BLaER1 (cell line): ENCODE measurements at regions not wholly inside any gene's neighbourhood (a gene's known extent, or its start where the extent isn't known, plus 50 kb on each side); places are given as distances from the start of the nearest gene placed in this dataset.

Experiments used
- H3K27ac ChIP-seq: shearing (Covaris generic); formaldehyde crosslinking; 2 replicates; pipeline ENCODE4 v1.8.1; 2022
- H3K27me3 ChIP-seq: shearing (Covaris generic); formaldehyde crosslinking; 2 replicates; pipeline ENCODE4 v1.8.1; 2022
- H3K36me3 ChIP-seq: shearing (Covaris generic); formaldehyde crosslinking; 2 replicates; pipeline ENCODE4 v1.8.1; 2022
- H3K4me1 ChIP-seq: shearing (Covaris generic); formaldehyde crosslinking; 2 replicates; pipeline ENCODE4 v1.8.1; 2022
- H3K4me2 ChIP-seq: shearing (Covaris generic); formaldehyde crosslinking; 2 replicates; pipeline ENCODE4 v1.8.1; 2022
- H3K4me3 ChIP-seq: shearing (Covaris generic); formaldehyde crosslinking; 2 replicates; pipeline ENCODE4 v1.8.1; 2022
- H3K9ac ChIP-seq: shearing (Covaris generic); formaldehyde crosslinking; 2 replicates; pipeline ENCODE4 v1.8.1; 2022
- H3K9me3 ChIP-seq: shearing (Covaris generic); formaldehyde crosslinking; 2 replicates; pipeline ENCODE4 v1.8.1; 2022
- H4K20me1 ChIP-seq: shearing (Covaris generic); formaldehyde crosslinking; 2 replicates; pipeline ENCODE4 v1.8.1; 2022
- Cebpa-rat ChIP-seq: shearing (Covaris generic); IDR thresholded peaks from 2 replicates; pipeline ENCODE4 v1.8.1; 2022

- Histone ChIP-seq H4K20me1 (no peaks in the 10 kb centered on the region), H3K4me2 (no peak overlapping the region)
Observed at GRCh38 chr6:104019075-104019753, 840.5 kb downstream of the HACE1 start.

GRCh38 chr6:104017410-104018381 is 842.0 kb downstream of the HACE1 start:
- Histone ChIP-seq H3K36me3 (no peaks in the 10 kb centered on the region), H3K4me1 (no peaks in the 10 kb centered on the region), H4K20me1 (no peaks in the 10 kb centered on the region), H3K27me3 (no peaks in the 10 kb centered on the region), H3K4me3 (no peak overlapping the region), H3K4me2 (no peak overlapping the region), H3K9me3 (no peaks in the 10 kb centered on the region), H3K9ac (no peak overlapping the region), H3K27ac (no peak overlapping the region)
- no peak for TF ChIP-seq Cebpa-rat

More at GRCh38 chr6:104019075-104019753, 840.5 kb downstream of the HACE1 start:
- no peak overlapping the region for H3K27ac ChIP-seq
- H3K4me1 ChIP-seq: no peaks in the 10 kb centered on the region
- H3K9me3 ChIP-seq: no peaks in the 10 kb centered on the region
- TF ChIP-seq Cebpa-rat: no peak
- H3K9ac ChIP-seq: no peak overlapping the region
- H3K27me3 ChIP-seq: no peaks in the 10 kb centered on the region
- no peak overlapping the region for H3K4me3 ChIP-seq
- H3K36me3 ChIP-seq: no peaks in the 10 kb centered on the region

GRCh38 chr6:104014163-104014959 is 845.4 kb downstream of the HACE1 start:
- Histone ChIP-seq H3K9ac (no peak overlapping the region), H4K20me1 (no peaks in the 10 kb centered on the region), H3K4me3 (no peak overlapping the region), H3K4me2 (no peak overlapping the region), H3K36me3 (no peaks in the 10 kb centered on the region), H3K9me3 (no peaks in the 10 kb centered on the region), H3K4me1 (no peaks in the 10 kb centered on the region), H3K27me3 (no peaks in the 10 kb centered on the region), H3K27ac (no peak overlapping the region)
- TF ChIP-seq Cebpa-rat: no peak

- no peak overlapping the region for H3K9ac ChIP-seq
- no peak overlapping the region for H3K4me3 ChIP-seq
- H3K4me2 ChIP-seq: no peak overlapping the region
- no peak for TF ChIP-seq Cebpa-rat
- H4K20me1 ChIP-seq: no peaks in the 10 kb centered on the region
- H3K27ac ChIP-seq: no peak overlapping the region
- H3K36me3 ChIP-seq: no peaks in the 10 kb centered on the region
- H3K9me3 ChIP-seq: no peaks in the 10 kb centered on the region
- no peaks in the 10 kb centered on the region for H3K27me3 ChIP-seq
- H3K4me1 ChIP-seq: no peaks in the 10 kb centered on the region
Observed at GRCh38 chr6:104013312-104013971, 846.3 kb downstream of the HACE1 start.

- Histone ChIP-seq H3K4me3 (no peak overlapping the region), H3K4me2 (no peak overlapping the region), H3K9me3 (no peaks in the 10 kb centered on the region), H3K36me3 (no peaks in the 10 kb centered on the region), H4K20me1 (no peaks in the 10 kb centered on the region), H3K9ac (no peak overlapping the region), H3K27me3 (no peaks in the 10 kb centered on the region), H3K27ac (no peak overlapping the region), H3K4me1 (no peaks in the 10 kb centered on the region)
- TF ChIP-seq Cebpa-rat: no peak
Observed at GRCh38 chr6:104010897-104011296, 848.8 kb downstream of the HACE1 start.

GRCh38 chr6:104003803-104004516 is 855.8 kb downstream of the HACE1 start:
- Histone ChIP-seq H3K4me2 (no peak overlapping the region), H3K36me3 (no peaks in the 10 kb centered on the region), H3K27ac (no peak overlapping the region), H3K4me3 (no peak overlapping the region), H3K27me3 (no peaks in the 10 kb centered on the region), H3K9me3 (no peaks in the 10 kb centered on the region), H3K9ac (no peak overlapping the region), H4K20me1 (no peaks in the 10 kb centered on the region), H3K4me1 (no peaks in the 10 kb centered on the region)
- no peak for TF ChIP-seq Cebpa-rat

- H3K27me3 ChIP-seq: no peaks in the 10 kb centered on the region
- H3K4me1 ChIP-seq: no peaks in the 10 kb centered on the region
- H4K20me1 ChIP-seq: no peaks in the 10 kb centered on the region
- no peak overlapping the region for H3K4me3 ChIP-seq
- no peaks in the 10 kb centered on the region for H3K36me3 ChIP-seq
- H3K27ac ChIP-seq: no peak overlapping the region
- TF ChIP-seq Cebpa-rat: no peak
- H3K4me2 ChIP-seq: no peak overlapping the region
- H3K9ac ChIP-seq: no peak overlapping the region
- no peaks in the 10 kb centered on the region for H3K9me3 ChIP-seq
Observed at GRCh38 chr6:103995571-103995970, 864.1 kb downstream of the HACE1 start.

GRCh38 chr6:103983860-103984259 is 875.9 kb downstream of the HACE1 start:
- H3K9me3 ChIP-seq: no peaks in the 10 kb centered on the region
- H4K20me1 ChIP-seq: no peaks in the 10 kb centered on the region
- H3K27me3 ChIP-seq: no peaks in the 10 kb centered on the region
- no peaks in the 10 kb centered on the region for H3K36me3 ChIP-seq
- H3K4me2 ChIP-seq: no peak overlapping the region
- H3K4me1 ChIP-seq: no peaks in the 10 kb centered on the region
- no peak overlapping the region for H3K4me3 ChIP-seq
- no peak overlapping the region for H3K27ac ChIP-seq
- H3K9ac ChIP-seq: no peak overlapping the region
- TF ChIP-seq Cebpa-rat: no peak

- Histone ChIP-seq H3K4me2 (no peak overlapping the region), H3K27ac (no peak overlapping the region), H3K27me3 (no peaks in the 10 kb centered on the region), H3K4me3 (no peak overlapping the region), H3K36me3 (no peaks in the 10 kb centered on the region), H3K9ac (no peak overlapping the region), H3K4me1 (no peaks in the 10 kb centered on the region), H4K20me1 (no peaks in the 10 kb centered on the region), H3K9me3 (no peaks in the 10 kb centered on the region)
- TF ChIP-seq Cebpa-rat: no peak
Observed at GRCh38 chr6:103983011-103983410, 876.7 kb downstream of the HACE1 start.
